Mesenchymal stem cell (in vitro differentiated cells and primary cell): ENCODE measurements at regions not wholly inside any gene's neighbourhood (a gene's known extent, or its start where the extent isn't known, plus 50 kb on each side); places are given as distances from the start of the nearest gene placed in this dataset.
A peak's percentile ranks its signal among the peaks of the same experiment; 100 is the strongest.

Source experiments
- DNase-seq: peaks from one replicate; pipeline ENCODE4 v3.0.0-alpha.2; 2013
- H2AFZ ChIP-seq: one replicate; pipeline ENCODE4 v1.6.1; 2013; ENCODE audit warnings: low read depth, mild to moderate bottlenecking, control low read depth, inconsistent platforms, low read length, moderate library complexity
- H2AK5ac ChIP-seq: 2 replicates; pipeline ENCODE4 v1.6.1; 2013; ENCODE audit warnings: low read length, moderate library complexity, mild to moderate bottlenecking, inconsistent platforms; ENCODE audit not compliant: severe bottlenecking
- H2BK120ac ChIP-seq: one replicate; pipeline ENCODE4 v1.6.1; 2013; ENCODE audit warnings: low read depth, mild to moderate bottlenecking, inconsistent platforms, low read length, moderate library complexity
- H2BK12ac ChIP-seq, 2 experiments: one replicate each; pipeline ENCODE4 v1.6.1; 2013; ENCODE audit warnings: inconsistent platforms in 2 of 2, low read length in 2 of 2, mild to moderate bottlenecking in 2 of 2, moderate library complexity in 2 of 2, control low read depth in 1 of 2
- H2BK15ac ChIP-seq: one replicate; pipeline ENCODE4 v1.6.1; 2013; ENCODE audit warnings: mild to moderate bottlenecking, low read depth, inconsistent platforms; ENCODE audit not compliant: poor library complexity, severe bottlenecking
- H2BK5ac ChIP-seq: 2 replicates; pipeline ENCODE4 v1.6.1; 2013; ENCODE audit warnings: low read depth, mild to moderate bottlenecking, low read length, control low read depth, inconsistent platforms; ENCODE audit not compliant: poor library complexity, severe bottlenecking
- H3K14ac ChIP-seq, 2 experiments: one replicate each; pipeline ENCODE4 v1.6.1; 2013; ENCODE audit warnings: inconsistent platforms in 2 of 2, low read length in 2 of 2, control low read depth in 1 of 2, mild to moderate bottlenecking in 1 of 2, moderate library complexity in 1 of 2
- H3K18ac ChIP-seq, 2 experiments: one replicate each; pipeline ENCODE4 v1.6.1; 2013; ENCODE audit warnings: inconsistent platforms in 2 of 2, low read length in 2 of 2, control low read depth in 1 of 2, low read depth in 1 of 2, mild to moderate bottlenecking in 1 of 2
- H3K23ac ChIP-seq, 2 experiments: one replicate each; pipeline ENCODE4 v1.6.1; 2013; ENCODE audit warnings: inconsistent platforms in 2 of 2, low read length in 2 of 2, mild to moderate bottlenecking in 2 of 2, moderate library complexity in 2 of 2, control low read depth in 1 of 2
- H3K27ac ChIP-seq: 2 replicates; pipeline ENCODE4 v1.5.1; 2013; ENCODE audit warnings: mild to moderate bottlenecking, moderate library complexity, low read length, control low read depth, inconsistent platforms; ENCODE audit not compliant: poor library complexity, severe bottlenecking
- H3K27me3 ChIP-seq, 2 experiments: 2 replicates each; pipeline versions ENCODE4 v1.6.1 to v1.7.0; 2013; ENCODE audit warnings: low read length in 2 of 2, mild to moderate bottlenecking in 2 of 2, moderate library complexity in 2 of 2, control low read depth in 1 of 2, inconsistent platforms in 1 of 2; ENCODE audit not compliant: control insufficient read depth in 1 of 2, insufficient read depth in 1 of 2
- H3K36me3 ChIP-seq, 2 experiments: 2 replicates each; pipeline versions ENCODE4 v1.6.1 to v1.7.0; 2013; ENCODE audit warnings: low read length in 2 of 2, control low read depth in 1 of 2, inconsistent platforms in 1 of 2, low read depth in 1 of 2, mild to moderate bottlenecking in 1 of 2; ENCODE audit not compliant: insufficient read depth in 2 of 2, control insufficient read depth in 1 of 2
- H3K4ac ChIP-seq, 2 experiments: one replicate each; pipeline ENCODE4 v1.6.1; 2013; ENCODE audit warnings: inconsistent platforms in 2 of 2, low read length in 2 of 2, mild to moderate bottlenecking in 2 of 2, moderate library complexity in 2 of 2, control low read depth in 1 of 2, low read depth in 1 of 2
- H3K4me1 ChIP-seq: 2 replicates; pipeline ENCODE4 v1.6.1; 2013; ENCODE audit warnings: low read depth, low read length, control low read depth; ENCODE audit not compliant: control insufficient read depth, insufficient read depth
- H3K4me2 ChIP-seq: 2 replicates; pipeline ENCODE4 v1.6.1; 2013; ENCODE audit warnings: low read length, mild to moderate bottlenecking, inconsistent platforms; ENCODE audit not compliant: poor library complexity, severe bottlenecking
- H3K4me3 ChIP-seq, 2 experiments: 2 replicates each; pipeline versions ENCODE4 v1.5.1 to v1.7.0; 2013; ENCODE audit warnings: low read length in 2 of 2, mild to moderate bottlenecking in 2 of 2, control low read depth in 1 of 2, low read depth in 1 of 2; ENCODE audit not compliant: insufficient read depth in 1 of 2
- H3K79me1 ChIP-seq: replicated peaks from 2 replicates; pipeline ENCODE4 v1.6.1; 2013; ENCODE audit warnings: mild to moderate bottlenecking, control low read depth, low read length, inconsistent platforms; ENCODE audit not compliant: poor library complexity, severe bottlenecking
- H3K9ac ChIP-seq: 2 replicates; pipeline ENCODE4 v1.7.0; 2013; ENCODE audit warnings: mild to moderate bottlenecking, low read length, moderate library complexity
- H3K9me3 ChIP-seq: 2 replicates; pipeline ENCODE4 v1.7.0; 2013; ENCODE audit warnings: mild to moderate bottlenecking, low read length; ENCODE audit not compliant: control insufficient read depth
- H4K8ac ChIP-seq: one replicate; pipeline ENCODE4 v1.6.1; 2013; ENCODE audit warnings: inconsistent platforms, mild to moderate bottlenecking, low read length, moderate library complexity
- H4K91ac ChIP-seq: one replicate; pipeline ENCODE4 v1.6.1; 2013; ENCODE audit warnings: mild to moderate bottlenecking, low read length, inconsistent platforms
- WGBS: methylation state at CpG from one replicate; pipeline ENCODE4 v1.1.7; 2013; ENCODE audit warnings: mixed read lengths; 5-methylcytosine and 5-hydroxymethylcytosine counted together

DNA sequence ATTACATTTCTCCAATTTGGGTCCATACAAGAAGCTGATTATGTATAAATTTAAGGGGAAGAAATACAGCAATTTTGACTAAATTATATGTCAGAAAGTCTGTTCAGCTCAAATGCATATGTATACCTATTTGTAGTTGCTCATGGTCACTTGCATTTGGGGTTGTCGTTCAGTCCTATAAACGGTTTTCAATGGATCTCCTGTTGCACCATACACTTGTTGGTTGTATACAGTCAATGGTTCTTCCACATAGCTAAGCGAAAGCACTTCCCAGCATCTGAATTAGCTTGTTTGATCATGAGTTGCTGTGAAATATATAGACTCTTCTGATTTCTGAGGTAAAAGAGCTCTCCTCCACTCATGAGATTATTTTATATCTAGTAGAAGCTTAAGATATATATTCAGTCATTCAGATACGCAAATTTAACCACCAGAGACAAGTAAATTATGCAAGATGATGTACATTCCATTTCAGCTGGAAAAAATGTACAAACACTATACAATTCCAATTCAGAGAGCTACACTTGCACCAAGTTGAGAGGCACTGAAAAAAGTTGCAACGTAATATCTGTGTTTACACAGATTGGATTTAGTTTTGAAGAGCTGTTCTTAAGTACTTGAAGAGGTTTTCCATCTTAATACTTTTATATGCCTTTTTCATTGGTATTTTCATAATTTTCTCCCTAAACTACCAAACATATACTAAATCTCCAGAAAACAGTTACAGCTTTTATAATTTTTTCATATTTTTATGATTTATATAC is 64.4 kb upstream of the POU5F2 start:
- no peak for DNase-seq
- Histone ChIP-seq H3K4me2 (no peak overlapping the region), H2BK15ac (no peak overlapping the region), H4K91ac (no peak overlapping the region), H2BK120ac (no peak overlapping the region), H3K9ac (no peak overlapping the region), H3K27me3 (no peaks in the 10 kb centered on the region), H3K4me1 (peaks cover 2% of the 10 kb centered on the region), H4K8ac (no peak overlapping the region), H3K36me3 (no peaks in the 10 kb centered on the region), H3K18ac (no peak overlapping the region), H3K4ac (no peak overlapping the region), H3K14ac (no peak overlapping the region), H3K9me3 (no peaks in the 10 kb centered on the region), H2BK5ac (no peak overlapping the region), H3K4me3 (no peak overlapping the region), H3K79me1 (no peaks in the 10 kb centered on the region), H2BK12ac (no peak overlapping the region), H2AK5ac (no peak overlapping the region), H3K27ac (no peak overlapping the region), H3K23ac (no peak overlapping the region), H2AFZ (no peak overlapping the region)
- WGBS = 95% methylated on average over 2 of the region's 5 CpGs

GRCh38 chr5:93800988-93801811 is 59.8 kb upstream of the POU5F2 start:
- no peak overlapping the region for H3K27ac ChIP-seq
- peak; percentile 66 for DNase-seq

GRCh38 chr5:93794954-93795353 is 53.6 kb upstream of the POU5F2 start:
- H3K23ac ChIP-seq = no peak overlapping the region
- no peak overlapping the region for H3K4ac ChIP-seq
- H3K4me2 ChIP-seq = no peak overlapping the region
- no peak overlapping the region for H2BK12ac ChIP-seq
- H3K18ac ChIP-seq = no peak overlapping the region
- no peak overlapping the region for H2AK5ac ChIP-seq
- no peak overlapping the region for H2BK15ac ChIP-seq
- DNase-seq = no peak
- no peaks in the 10 kb centered on the region for H3K27me3 ChIP-seq
- H3K4me1 ChIP-seq = peaks cover 3% of the 10 kb centered on the region
- no peak overlapping the region for H3K27ac ChIP-seq
- peak overlapping the region in 1 of 2 experiments; percentile 8 for H3K14ac ChIP-seq
- WGBS = 96% methylated on average over 5 of the region's 5 CpGs
- H4K8ac ChIP-seq = no peak overlapping the region
- no peaks in the 10 kb centered on the region for H3K79me1 ChIP-seq
- peaks cover 5 to 6% of the 10 kb centered on the region in 2 experiments for H3K36me3 ChIP-seq
- no peaks in the 10 kb centered on the region for H3K9me3 ChIP-seq
- no peak overlapping the region for H2BK5ac ChIP-seq
- H2BK120ac ChIP-seq = no peak overlapping the region
- H3K9ac ChIP-seq = no peak overlapping the region
- H3K4me3 ChIP-seq = no peak overlapping the region
- no peak overlapping the region for H4K91ac ChIP-seq
- H2AFZ ChIP-seq = no peak overlapping the region

More at GRCh38 chr5:93800988-93801811, 59.8 kb upstream of the POU5F2 start:
- Histone ChIP-seq H3K4me1 (peaks cover 2% of the 10 kb centered on the region), H4K8ac (no peak overlapping the region), H3K9ac (peak overlapping the region; percentile 5), H2AK5ac (no peak overlapping the region), H2BK12ac (no peak overlapping the region), H3K79me1 (no peaks in the 10 kb centered on the region), H3K18ac (no peak overlapping the region), H3K4me2 (no peak overlapping the region), H2BK5ac (no peak overlapping the region), H2BK15ac (no peak overlapping the region), H4K91ac (no peak overlapping the region), H2AFZ (no peak overlapping the region), H3K14ac (no peak overlapping the region), H3K27me3 (no peaks in the 10 kb centered on the region), H3K23ac (no peak overlapping the region), H3K9me3 (no peaks in the 10 kb centered on the region), H3K36me3 (no peaks in the 10 kb centered on the region), H2BK120ac (no peak overlapping the region), H3K4ac (no peak overlapping the region), H3K4me3 (no peak overlapping the region)
- WGBS = 17% methylated on average over 2 of the region's 2 CpGs

DNA sequence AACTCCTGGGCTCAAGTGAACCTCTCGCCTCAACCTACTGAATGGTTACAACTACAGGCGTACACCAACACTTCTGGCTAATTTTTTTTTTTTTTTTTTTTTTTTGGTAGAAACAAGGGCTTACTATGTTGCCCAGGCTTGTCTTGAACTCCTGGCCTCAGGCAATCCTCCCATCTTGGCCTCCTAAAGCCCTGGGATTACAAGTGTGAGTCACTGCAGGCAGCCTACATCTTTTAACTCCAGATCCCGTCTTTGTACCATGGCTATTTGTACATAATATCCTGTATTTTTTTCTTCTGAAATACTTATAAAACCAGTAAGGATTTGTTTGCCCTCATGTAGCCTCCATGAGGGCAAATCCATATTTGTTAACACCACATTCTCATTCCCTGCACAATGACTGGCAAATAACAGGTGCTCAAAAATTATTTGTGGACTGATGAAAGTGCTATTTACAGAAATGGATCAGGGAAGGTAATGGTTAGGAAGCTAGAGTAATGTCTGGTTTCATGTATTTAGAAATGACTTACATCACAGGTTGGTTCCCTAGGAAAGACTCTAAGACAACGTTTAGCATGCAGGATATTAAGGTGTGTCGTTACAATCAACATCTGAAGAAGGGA is 51.9 kb upstream of the POU5F2 start:
- H3K36me3 ChIP-seq = peaks cover 5 to 6% of the 10 kb centered on the region in 2 experiments
- WGBS = 88% methylated on average over 3 of the region's 5 CpGs
- H2BK15ac ChIP-seq = no peak overlapping the region

More for the DNA sequence above, 51.9 kb upstream of the POU5F2 start:
- H3K79me1 ChIP-seq = no peaks in the 10 kb centered on the region
- no peak overlapping the region for H3K18ac ChIP-seq
- no peak overlapping the region for H3K14ac ChIP-seq
- no peak overlapping the region for H3K9ac ChIP-seq
- H3K27me3 ChIP-seq = no peaks in the 10 kb centered on the region
- H2BK120ac ChIP-seq = no peak overlapping the region
- no peak overlapping the region for H4K91ac ChIP-seq
- H2BK5ac ChIP-seq = no peak overlapping the region
- no peak for DNase-seq
- H2AFZ ChIP-seq = no peak overlapping the region
- no peak overlapping the region for H3K23ac ChIP-seq
- H3K4me1 ChIP-seq = peaks cover 3% of the 10 kb centered on the region
- H2BK12ac ChIP-seq = no peak overlapping the region
- no peak overlapping the region for H3K27ac ChIP-seq
- H3K4me3 ChIP-seq = no peak overlapping the region
- H4K8ac ChIP-seq = no peak overlapping the region
- H3K9me3 ChIP-seq = no peaks in the 10 kb centered on the region
- no peak overlapping the region for H3K4ac ChIP-seq
- H2AK5ac ChIP-seq = no peak overlapping the region
- H3K4me2 ChIP-seq = no peak overlapping the region
